Omental fat pad (tissue), 3 donors: ENCODE measurements at regions not wholly inside any gene's neighbourhood (a gene's known extent, or its start where the extent isn't known, plus 50 kb on each side); places are given as distances from the start of the nearest gene placed in this dataset.

Source experiments
- ATAC-seq: fragments of 150-250 bp; one replicate; pipeline ENCODE4 v1.9.1; 2016; ENCODE audit warnings: mild to moderate bottlenecking, moderate library complexity; ENCODE audit not compliant: low FRiP score
- DNase-seq: peaks from one replicate; pipeline ENCODE4 v3.0.0-alpha.2; 2019; ENCODE audit warnings: low spot score
- CTCF ChIP-seq, 3 donors: fragments of 450-650 bp; IDR thresholded peaks; one replicate each; pipeline ENCODE4 v1.5.1; 2016 to 2017; ENCODE audit warnings: antibody characterized with exemption in 3 of 3, mild to moderate bottlenecking in 3 of 3, moderate library complexity in 2 of 3

- DNase-seq = no peak
- TF ChIP-seq CTCF (IDR thresholded peaks at IDR 0.05) = no peak
- ATAC-seq = peak; percentile 62
Measured at GRCh38 chr3:64936556-64936955, 248.8 kb upstream of the ADAMTS9 start.

GRCh38 chr3:64935971-64936370, 248.2 kb upstream of the ADAMTS9 start:
- no peak for TF ChIP-seq CTCF (IDR thresholded peaks at IDR 0.05)
- ATAC-seq (peak; percentile 55), DNase-seq (no peak)

- no peak for TF ChIP-seq CTCF (IDR thresholded peaks at IDR 0.05)
- ATAC-seq (no peak), DNase-seq (no peak)
Measured at GRCh38 chr3:64932666-64933342, 245.0 kb upstream of the ADAMTS9 start.

GRCh38 chr3:64932016-64932518, 244.3 kb upstream of the ADAMTS9 start:
- DNase-seq = no peak
- TF ChIP-seq CTCF (IDR thresholded peaks at IDR 0.05) = no peak
- no peak for ATAC-seq

GRCh38 chr3:64930891-64931290, 243.1 kb upstream of the ADAMTS9 start:
- TF ChIP-seq CTCF (IDR thresholded peaks at IDR 0.05) = no peak
- ATAC-seq (no peak), DNase-seq (no peak)

GRCh38 chr3:64928683-64929082, 240.9 kb upstream of the ADAMTS9 start:
- no peak for DNase-seq
- no peak for ATAC-seq
- no peak for TF ChIP-seq CTCF (IDR thresholded peaks at IDR 0.05)

- ATAC-seq (no peak), DNase-seq (no peak)
- no peak for TF ChIP-seq CTCF (IDR thresholded peaks at IDR 0.05)
Measured at GRCh38 chr3:64927689-64928088, 239.9 kb upstream of the ADAMTS9 start.
